T1000 (cell line): ENCODE measurements at regions not wholly inside any gene's neighbourhood (a gene's known extent, or its start where the extent isn't known, plus 50 kb on each side); places are given as distances from the start of the nearest gene placed in this dataset.

Source experiments
- DNase-seq: peaks from one replicate; lab custom pipeline; 2025; ENCODE audit warnings: mixed read lengths; lab: John Stamatoyannopoulos, UW

DNA sequence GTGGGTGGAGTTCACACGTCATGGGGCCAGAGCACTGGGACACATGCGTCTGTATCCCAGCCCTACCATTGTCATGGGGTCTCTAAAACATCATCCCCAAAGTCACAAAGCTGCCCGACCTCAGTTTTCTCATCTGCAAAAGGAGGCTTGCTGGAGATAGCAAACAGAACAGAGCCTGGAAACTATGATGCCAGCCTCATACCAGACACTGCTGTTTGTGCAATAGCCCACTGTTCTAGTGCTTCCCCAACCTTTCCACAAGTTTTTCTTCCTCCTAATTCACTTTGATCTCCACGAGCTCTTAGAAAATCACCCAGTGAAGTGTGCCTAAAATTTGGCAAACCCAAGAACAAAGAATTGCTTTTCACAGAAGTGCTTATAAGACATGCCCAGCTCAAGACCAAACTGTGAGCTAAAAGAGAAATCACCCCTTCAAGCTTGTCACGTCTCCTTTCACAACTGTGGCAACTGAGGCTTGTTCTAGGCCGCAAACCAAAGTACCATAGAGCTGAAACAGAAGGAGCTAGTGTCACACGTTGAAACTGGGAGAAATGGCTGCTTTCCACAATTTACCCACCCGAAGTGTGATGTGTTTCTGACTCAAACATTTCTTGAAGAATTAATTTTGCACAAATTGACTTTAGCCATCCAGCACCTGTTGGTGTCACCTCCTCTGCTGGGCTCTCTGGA, 162.7 kb upstream of the ID2 start:
- no peak for DNase-seq

DNA sequence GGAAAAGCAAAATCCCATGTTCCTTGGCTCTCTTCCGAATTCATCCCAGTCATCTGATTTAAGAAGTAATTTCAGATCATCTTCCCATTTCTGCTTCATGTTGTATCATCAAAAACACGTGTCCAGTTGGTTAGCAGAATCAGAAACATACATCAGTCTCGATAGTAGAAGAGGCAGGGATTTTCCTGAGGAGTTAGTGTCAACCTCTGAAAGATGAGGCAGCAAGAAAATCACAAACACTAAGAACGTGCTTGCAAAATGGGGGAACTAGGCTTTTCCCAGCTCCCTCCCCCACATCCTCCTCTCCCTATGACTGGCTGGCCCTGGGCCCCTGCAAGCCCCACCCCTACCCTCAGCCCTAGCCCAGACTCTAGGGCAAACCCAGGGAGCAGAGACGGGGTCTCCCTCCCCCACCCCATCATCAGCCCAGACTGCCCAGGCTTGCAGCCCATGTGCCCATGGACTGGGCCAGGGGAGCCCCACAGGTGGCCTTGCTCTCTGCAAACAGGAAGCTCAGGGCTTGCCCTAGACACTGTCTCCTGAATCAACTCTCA, 161.0 kb upstream of the ID2 start:
- DNase-seq = no peak

DNA sequence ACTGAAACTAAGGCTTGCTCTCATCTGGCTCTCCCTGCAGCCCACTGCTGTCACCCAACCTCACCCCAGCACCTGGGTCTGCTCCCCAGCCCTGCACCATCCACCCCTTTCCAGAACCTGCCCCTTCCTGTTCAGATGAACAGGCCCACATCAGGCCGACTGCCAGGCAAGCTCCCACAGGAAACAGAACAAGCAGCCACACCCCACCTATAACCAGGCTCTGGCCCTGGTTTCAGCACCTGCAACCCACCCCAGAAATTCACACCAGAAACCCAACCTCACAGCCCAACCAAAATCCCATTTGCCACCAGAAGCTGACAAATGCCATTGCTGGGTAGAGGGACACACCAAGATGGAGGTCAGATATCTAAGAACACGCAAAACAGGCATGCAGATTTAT, 159.2 kb upstream of the ID2 start:
- no peak for DNase-seq

DNA sequence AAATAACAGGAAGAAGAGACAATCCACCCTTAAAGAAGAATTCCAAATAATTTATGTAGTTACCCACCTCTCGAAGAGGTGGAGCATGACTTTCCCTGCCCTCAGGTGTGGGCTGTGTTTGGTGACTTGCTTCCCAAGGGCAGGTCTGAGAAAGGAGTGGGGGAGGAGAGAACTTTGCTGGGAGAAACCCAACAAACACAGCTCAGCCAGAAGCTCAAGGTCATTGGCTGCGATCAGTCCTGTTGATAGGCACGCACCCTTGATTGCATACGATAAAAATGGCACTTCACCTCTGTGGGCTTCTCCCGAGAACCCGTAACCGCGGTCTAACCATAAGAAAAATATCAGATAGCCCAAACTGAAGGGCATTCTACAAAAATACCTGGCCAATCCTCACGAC, 157.5 kb upstream of the ID2 start:
- no peak for DNase-seq

DNA sequence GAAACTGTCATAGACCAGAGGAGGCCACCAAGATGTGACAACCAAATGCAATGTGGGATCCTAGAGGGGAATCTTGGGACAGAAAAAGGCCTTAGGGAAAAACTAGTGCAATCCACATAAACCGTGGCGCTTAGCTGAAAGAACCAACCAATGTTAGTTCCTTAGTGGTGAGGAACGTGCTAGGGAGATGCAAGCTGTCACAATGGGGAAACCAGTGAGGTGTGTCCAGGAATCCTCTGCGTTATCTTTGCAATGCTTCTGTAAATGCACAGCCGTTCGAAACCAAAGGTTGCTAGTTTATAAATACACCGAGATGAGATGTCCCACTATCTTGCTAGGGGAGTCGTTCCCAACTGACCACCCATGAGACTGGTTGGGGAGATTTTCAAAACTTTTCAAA, 157.0 kb upstream of the ID2 start:
- DNase-seq = no peak

DNA sequence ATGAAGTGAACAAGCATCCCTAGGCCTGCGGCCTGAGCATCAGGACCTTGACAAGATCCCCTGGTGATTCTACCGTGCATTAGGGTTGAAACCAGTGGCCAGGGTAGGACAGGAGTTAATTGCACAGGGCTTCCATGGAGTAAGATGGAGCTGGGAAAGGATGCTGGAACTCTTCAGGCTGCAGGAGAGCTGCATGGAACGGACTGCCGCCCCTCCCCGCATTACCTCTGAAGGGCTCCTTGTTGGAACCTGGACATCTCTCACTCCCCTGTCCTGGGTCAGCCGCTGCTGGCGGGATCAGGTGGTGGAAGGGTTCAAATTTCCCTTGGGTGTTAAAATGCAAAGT, 156.6 kb upstream of the ID2 start:
- DNase-seq = no peak

DNA sequence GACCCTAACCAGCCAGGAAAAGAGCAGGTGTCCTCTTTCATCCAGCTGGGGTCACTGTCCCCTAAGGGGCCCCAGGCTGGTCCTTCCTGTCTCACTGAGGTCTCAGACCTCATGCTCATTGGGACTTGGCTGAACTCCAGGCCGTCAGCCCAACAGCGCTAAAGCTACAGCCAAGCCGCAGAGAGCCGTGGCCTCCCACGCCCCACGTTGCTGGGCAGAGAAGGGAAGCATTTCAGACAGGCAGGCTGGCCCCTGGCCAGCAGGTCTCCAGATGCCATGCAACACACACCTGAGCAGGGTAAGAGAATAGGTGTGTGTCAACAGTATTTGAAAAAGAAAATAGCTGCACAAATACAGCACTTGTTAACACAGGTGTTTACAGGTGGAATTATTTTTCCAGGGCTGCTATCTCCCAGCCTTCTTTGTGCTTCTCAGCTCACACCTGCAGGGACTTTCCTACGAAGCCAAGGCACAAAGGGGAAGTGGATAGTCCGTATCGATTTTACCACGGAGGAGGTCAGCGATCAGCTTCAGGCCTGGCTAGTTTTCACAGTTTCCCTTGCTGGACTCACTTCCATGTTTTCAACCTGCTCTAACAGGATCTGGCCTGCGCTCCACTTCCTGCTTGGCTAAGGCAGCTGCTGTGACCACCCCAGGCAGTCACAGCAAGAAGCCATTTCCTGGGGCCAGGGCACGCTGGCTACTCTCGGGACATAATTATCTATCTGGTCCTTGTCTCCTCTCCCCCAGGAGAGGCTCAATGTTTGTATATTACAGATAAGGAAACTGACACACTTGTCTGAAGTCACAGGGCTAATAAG, 156.1 kb upstream of the ID2 start:
- no peak for DNase-seq

DNA sequence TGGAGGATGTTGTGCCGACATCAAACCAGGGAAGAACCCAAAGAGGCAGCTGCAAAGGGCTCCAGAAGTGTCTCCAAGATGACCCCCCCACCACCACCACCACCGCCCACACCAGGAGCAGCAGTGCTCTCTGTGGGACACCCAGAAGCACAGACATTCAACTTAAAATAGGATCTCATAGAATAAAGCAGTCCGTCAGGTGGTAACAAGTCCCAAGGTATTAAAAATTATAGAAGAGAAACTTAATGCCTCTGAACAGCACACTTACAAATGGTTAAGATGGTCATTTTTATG, 155.5 kb upstream of the ID2 start:
- DNase-seq = no peak

DNA sequence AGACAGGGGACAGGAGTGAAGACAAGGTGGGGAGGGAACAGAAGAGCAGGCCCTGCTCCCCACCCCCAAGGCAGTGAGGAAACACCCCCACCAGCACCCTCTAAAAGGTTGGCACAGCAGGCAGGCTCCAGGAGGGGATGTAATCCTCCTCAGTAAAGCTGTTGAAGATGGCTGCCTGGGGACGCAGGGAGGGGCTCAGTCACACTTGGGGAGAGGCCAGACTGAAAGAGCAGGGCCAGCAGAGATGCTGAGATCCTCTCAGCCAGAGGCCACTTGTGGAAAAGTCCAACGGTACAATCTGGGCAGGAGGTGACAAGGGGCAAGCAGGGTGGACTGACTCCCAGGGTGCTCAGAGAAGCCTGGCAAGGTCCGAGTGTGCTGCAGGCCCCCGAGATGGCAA, 154.8 kb upstream of the ID2 start:
- DNase-seq = no peak

DNA sequence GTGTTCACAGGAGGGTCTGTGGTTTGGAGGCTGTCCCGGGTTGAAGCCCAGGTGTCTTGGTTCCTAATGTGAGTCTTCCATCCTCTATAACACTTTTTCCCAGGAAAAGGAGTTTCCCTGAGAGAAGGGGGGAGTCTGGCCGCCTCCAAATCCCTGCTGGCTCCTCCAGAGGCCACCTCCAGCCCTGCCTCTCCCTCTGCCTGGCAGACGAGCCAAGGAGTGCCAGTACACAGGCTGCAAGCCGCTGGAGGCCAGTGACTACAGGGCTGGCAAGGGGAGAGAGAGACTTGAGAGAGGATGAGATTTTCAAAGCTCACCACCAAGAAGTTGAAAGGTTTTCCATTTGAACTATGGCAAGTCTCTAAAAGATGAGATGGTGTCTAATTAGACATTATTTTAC, 154.2 kb upstream of the ID2 start:
- DNase-seq = no peak

DNA sequence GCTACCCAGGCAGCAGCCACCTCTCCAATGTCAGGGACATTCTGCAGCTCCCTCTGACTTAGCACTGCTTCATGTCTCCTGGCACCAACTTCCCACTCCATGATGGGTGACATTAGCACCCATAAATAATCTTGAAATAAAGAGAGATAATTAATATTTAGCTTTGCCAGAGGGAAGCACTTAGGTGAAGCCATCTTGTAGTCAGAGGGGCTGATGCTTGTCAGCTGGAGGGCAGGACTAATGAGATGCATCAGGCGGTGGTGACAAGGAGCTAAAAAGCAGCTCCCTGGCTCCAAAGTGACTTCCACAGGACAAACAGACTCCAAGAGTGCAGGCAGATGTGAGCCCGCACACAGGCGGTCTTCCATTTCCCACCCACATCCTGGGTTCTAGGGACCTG, 153.0 kb upstream of the ID2 start:
- no peak for DNase-seq

DNA sequence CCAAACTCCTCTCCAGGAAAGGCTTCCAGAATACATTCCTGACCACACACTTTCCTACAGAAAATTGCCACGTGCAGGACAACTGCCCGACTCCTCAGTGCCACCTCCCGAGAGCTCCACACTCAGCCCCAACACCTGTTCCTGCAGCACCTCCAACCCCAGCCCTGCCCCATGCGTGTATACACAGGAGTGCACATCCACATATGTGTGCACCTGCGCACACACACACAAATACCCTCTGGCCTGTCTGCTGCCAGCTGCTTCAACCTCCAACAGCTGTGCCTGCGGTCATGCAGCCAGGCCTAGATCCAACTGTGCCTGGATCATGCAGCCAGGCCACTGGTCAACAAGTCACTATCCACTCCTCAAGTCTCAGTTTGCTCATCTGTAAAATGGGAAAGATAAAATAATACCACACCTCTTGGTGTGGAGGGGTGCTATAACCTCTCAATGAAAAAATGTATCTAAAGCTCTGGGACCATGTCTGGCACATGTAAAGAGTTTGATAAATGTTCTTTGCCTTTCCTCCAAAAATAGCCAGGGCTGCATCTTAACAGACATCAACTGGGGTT, 152.1 kb upstream of the ID2 start:
- DNase-seq = no peak

DNA sequence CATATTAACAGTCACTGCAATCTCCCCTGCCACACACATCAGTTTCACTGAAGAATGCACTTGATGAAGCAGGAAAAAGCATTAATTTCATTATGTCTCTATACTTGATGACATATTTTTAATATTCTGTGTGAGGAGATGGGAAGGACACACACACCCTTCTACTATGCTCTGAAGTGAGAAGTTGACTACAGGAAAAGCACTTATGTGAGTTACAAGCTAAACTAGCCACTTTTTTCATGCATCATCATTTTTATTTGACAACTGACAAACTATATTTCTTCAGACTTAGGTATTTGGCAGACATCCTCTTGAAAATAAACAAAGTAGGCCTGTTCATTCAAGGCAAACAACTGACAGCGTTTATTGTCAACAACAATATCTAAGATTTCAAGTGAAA, 150.4 kb upstream of the ID2 start:
- DNase-seq = no peak

DNA sequence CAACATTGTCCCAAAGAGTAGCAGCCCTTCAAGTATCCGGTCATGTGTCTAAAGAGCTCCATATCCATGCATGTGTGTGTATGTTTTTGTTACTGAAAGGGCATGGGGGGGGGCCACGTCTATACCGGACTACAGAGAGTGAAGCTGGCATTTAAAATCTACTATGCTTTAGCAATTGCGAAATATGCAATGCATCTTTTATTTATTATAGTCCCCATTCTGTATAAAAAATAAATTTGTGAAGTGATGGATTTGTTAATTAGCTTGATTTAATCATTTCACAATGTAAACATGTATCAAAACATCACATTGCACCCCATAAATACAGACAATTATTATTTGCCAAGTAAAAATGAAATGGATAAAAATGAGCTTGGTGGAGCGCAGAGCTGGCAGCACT, 149.4 kb upstream of the ID2 start:
- no peak for DNase-seq

DNA sequence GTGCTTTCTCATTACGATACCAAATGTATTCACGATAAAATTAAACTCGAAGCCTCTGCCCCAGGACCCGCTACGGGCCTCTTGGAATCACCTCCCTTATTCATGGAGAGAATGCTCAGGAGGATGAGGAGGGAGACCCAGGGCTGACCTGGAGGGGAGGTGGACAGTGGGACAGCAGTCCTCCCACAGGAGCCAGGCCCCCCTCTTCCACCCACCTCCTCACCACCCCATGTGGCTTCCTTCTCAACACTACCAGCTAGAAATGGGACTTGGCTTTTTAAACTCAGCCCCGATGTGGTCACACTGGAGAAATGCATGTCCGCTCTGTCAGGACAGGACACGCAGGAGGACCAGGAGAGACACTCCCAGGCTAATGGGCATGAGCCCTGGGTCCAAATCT, 147.9 kb upstream of the ID2 start:
- DNase-seq = no peak

DNA sequence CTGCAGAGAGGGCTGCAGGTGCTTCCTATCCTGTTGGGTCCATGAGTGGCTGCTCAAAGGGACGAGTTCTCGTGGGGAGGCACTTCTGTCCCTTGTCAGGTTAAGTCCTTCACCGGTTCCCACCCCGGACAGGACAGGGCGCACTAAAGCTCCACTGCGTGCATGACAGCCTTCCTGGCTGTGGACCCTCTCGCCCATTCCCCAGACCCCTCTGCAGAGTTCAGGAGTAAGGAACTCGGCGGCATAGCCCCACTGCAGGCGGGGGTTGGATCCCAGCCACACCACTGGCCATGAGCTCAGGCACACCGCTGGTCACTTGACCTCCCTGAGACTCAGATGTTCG, 147.5 kb upstream of the ID2 start:
- DNase-seq = no peak

DNA sequence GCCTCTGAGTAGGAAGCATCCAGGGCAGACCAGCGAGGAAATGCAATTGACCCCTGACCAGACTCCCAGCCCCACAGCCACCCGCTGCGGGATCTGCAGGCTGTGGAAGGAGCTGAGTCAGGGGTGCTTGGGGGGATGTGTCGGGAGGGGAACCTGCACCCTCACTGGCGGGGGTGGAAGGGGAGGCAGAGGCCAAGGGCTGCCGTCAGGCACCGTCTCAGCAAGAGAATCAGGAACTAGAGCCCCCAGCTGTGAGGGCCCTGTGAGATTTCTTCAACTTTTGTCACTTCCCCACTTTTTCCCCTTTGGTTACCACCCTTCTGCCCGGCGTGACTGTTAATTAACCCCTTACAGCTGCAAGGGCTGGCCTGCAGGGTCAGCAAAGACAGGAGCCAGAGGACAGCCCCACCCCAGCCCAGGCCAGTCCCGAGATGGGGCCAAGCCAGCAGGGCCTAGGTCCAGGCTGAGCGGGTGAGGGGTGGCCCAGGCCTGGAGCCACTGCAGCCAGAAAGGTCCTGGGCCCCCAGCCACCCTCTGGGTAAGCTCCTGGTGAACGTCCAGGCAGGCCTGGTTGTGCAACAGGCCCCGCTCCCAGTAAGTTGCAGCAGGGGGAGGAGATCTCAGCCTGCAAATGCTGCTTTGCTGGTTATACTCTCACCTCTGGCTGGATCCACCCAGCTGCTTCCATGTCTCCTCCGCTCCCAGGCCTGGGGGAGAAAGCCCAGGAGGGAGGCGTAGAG, 147.0 kb upstream of the ID2 start:
- no peak for DNase-seq

DNA sequence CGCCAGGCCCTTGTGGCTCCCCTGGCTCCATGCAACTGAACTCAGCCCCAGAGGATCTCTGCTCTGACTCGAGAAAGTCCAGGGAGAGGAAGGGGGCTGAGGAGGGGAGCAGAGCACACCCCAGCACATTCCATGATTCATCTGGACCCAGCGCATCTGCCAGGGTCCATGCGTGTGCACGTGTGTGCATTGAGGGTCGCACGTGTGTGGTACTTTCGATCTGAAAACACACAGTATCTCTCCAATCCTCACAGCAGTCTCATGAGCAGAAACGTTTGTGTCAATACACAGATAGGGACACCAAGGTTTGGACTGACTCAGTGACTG, 146.4 kb upstream of the ID2 start:
- no peak for DNase-seq

DNA sequence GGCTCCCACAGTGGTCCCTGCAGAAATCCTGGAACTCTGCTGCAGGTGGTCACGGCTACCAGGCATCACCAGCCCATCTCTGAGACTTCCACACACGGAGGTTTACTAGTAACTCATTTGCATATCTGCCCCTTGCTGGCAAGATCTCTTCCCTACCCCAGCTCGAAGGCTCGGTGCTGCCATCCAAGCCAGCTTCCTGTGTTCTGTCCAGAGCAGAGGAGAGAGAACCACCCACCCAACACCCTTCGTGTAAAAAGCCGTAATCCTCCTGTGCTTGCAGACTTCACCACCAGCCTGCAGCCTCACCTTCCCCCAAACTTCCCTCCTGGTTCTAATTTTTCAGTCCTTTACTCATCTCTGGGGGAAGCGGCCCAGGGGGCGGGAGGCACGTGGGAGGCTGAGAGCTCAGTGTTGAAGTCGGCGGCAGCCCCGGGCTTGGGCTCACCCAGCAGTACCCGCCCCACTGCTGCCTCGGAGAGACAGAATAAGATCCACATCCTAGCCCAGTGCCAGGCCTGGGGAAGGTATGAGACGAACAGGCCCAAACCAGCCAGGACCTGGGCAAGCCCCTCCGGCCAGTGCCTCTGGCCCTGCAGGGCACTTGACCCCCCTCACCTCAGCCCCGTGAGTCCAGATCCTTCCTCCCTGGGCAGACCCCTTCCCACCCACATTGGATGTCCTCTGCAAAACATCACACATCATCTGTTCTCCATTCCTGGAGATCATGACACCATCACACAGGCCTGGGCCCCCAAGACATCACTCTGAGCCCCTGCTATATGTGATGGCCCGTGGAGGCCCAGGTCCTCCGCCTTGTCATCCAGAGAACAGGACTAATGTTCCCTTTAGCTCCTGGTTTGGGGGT, 145.8 kb upstream of the ID2 start:
- DNase-seq = no peak

DNA sequence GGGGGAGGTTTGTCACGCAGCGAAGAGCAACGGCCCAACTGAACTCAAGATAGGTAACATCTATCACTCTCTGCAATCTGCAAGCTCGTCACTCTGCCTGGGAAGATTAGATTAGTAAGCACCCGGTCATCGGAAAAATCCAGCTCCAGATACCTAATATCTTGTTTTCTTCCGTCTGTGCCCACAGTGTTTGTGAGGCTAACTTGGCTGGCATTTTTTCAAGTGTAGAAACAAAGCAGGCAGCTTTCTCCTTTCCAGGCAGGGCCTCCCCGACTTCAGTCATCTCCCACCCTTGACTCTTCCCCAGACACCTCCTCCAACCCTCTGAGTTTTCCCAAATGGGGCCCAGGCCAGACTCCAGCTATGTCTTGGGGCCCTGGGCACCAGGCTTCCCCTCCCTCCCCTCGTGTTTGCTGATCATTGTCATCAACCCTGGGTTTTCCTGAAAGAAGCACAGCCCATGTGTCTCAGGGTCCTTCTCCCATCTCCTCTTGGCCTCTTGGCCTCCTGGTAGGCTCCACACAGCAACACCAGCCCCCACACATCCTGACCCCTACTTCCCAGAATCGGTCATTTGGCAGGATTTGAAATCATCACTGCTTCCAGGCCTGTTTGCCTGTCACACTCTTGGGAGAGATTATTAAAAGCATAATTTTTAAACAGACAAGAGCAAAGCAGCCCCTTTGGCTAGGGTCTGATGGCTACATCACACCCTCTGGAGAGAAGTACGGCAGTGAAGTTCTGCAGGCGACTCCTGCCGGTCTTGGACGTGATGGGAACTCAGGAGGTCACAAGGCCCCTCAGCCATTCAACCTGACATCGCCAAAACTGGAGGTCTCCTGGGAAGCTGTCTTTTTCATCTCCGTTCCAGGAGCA, 144.9 kb upstream of the ID2 start:
- DNase-seq = no peak

DNA sequence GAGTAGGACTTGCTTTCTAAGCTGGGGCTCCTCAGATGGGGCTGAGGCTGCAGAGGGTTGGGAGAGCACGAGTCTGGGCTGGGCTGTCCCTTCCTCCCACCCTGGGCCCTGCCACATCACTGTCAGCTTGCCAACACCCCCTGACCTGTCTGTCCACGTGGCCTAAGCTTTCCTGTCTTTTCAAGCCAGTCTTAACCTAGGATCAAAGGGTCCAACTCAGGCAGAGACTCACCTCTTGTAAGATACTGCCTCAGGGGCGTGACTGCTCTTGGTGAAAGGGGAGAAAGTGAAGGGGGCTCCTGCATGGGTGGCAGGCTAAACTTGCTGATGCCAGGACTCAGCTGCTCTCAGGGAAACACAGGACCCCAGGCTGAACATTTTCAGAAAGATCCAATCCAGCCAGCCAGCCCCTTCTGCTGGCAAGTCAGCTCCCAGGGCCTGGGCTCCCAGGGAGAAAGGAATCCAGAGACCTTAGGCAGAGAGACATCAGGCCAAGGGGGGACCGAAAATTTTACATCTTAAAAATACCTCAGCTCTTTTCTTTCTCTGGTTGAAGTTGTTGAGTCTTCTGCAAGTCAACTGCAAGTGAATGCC, 144.2 kb upstream of the ID2 start:
- no peak for DNase-seq
